NCI-H748 (cell line): ENCODE measurements at regions not wholly inside any gene's neighbourhood (a gene's known extent, or its start where the extent isn't known, plus 50 kb on each side); places are given as distances from the start of the nearest gene placed in this dataset.
"Not testable (repeated sequence)": the region's sequence is repeated elsewhere in the genome, so short reads cannot be mapped to it uniquely, and the experiment has no call there.

Source experiments
- DNase-seq: peaks from one replicate; lab custom pipeline; 2025; ENCODE audit not compliant: unreplicated experiment; lab: John Stamatoyannopoulos, UW

DNA sequence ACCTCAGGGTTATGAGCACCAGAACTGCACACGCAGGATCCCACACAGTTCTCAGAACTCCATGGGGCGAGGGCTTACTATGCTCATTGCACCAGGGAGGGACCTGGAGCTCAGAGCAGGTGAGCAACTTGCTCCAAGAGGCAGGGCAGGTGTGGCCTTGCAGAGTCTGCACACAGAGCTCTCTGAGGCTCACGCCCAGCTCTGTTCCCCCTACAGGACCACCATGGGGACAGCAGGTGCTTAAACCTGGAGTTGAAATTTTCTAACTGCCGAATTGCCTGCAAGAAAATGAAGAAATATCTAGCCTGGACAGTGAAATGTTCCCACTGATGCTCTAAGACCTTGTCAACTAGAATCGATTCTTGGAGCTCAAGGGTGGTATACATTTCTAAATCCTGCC is 49.9 kb upstream of the MSMB start:
- DNase-seq: not testable (repeated sequence)

DNA sequence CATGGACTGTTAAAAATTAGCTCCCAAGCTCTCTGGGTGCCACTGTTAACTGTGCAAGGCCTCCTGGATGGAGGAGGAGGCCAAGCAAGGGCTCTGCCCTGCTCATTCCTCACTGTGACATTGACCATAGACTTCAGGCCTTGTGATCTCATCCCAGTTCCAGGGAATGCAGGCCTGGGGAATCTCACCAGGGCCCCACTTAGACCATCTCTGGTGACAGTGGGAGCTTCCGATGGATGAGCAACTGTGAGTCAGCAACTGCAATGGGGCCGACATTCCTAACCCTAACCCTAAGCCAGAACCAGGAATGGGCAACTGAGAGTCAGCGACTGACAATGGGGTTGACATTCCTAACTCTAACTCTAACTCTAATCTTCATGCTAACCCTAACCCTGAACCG is 50.4 kb upstream of the MSMB start:
- DNase-seq: no peak

DNA sequence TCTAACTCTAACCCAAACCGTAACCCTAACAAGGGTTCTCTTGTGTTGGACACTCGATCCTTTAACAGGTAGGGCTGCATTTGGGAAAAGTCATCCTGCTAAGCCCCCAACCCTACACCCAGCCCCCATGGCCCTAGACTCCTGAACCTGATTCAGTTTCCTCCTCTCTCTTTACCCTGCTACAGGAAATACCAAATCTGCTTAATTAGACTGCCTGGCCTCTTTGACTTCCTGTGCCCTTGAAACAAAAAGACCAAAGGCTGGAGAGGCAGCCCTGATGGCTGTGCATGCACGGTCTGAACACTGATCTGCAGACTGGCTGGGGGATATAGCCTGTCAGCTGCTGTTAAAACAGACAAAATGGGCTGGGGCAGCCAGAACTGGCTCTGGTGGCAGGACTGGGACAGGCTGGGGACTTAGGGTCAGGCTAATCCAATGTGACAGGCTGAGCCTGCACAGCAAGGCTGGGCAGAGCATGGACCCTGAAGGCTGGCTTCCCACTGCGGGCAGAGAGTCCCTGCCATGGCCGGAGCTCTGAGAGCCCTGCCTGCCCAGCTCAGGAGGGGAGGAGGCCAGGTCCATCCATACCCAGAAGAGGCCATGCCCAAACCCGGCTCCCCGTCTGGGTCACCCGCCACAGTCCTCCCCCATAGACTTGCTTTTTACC is 51.0 kb upstream of the MSMB start:
- DNase-seq: no peak

- no peak for DNase-seq
Observed at GRCh38 chr10:46097576-46098317, 51.7 kb upstream of the MSMB start.

DNA sequence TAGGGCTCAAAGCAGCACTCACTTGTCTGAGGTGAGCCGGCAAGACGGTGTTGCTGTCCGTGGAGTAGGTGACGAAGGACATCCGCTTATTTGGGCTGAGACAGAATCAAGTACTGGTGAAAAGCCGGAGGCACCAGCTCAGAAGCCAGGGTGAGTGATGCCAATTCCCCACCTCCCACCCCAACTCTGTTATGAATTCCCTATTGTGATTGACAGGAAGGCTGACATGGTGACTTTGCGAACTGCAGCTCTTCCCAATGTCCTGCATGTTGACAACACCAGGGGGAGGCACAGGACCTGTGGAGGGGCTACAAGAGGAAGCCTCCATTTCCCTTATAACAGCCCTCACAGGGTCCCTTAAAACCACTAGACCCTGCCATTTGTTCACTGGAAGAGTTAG is 52.3 kb upstream of the MSMB start:
- DNase-seq: no peak

DNA sequence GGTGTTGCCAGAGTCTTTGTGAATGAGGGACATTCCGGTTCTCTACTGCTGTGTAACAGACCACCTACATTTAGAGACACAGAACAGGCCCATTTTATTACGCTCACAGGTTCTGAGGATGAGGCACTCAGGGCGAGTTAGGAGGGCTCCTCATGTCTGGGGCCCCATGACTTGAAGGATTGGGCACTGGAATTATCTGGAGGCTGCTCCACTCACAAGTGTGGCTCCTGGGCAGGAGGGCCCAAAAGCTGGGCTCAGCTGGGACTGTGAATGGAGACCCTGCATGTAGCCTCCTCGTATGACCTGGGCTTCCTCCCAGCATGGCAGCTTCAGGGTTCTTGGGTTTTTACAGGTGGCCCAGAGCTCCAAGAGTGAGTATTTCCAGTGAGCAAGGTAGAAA is 52.9 kb upstream of the MSMB start:
- DNase-seq: not testable (repeated sequence)

- no peak for DNase-seq
Observed at GRCh38 chr10:46104071-46104585, 58.1 kb upstream of the MSMB start.

- not testable (repeated sequence) for DNase-seq
Observed at GRCh38 chr10:46105416-46105815, 59.3 kb upstream of the MSMB start.

- not testable (repeated sequence) for DNase-seq
Observed at GRCh38 chr10:46105856-46106409, 59.9 kb upstream of the MSMB start.

- DNase-seq: peak; percentile 64
Observed at GRCh38 chr10:46106410-46107255, 60.6 kb upstream of the MSMB start.

GRCh38 chr10:46108158-46108499 is 62.1 kb upstream of the MSMB start:
- not testable (repeated sequence) for DNase-seq

DNA sequence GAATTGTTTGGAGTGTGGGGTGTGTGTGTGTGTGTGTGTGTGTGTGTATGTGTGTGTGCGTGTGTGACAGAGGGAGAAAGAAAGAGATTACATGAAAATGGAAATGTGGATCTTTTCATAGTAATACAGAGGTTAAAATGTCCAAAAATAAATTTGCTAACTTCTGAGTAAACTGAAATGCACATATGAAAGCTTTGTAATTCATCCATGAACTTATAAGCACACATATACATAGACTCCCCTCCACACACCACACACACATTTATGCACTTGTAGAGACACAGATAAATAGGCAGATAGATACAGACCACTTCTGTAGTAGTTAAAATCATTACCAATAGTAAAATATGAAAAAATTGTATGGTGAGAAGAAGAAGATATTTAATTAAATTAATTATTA is 108.2 kb upstream of the MSMB start:
- DNase-seq: not testable (repeated sequence)

- not testable (repeated sequence) for DNase-seq
Observed at GRCh38 chr10:46154683-46155082, 108.6 kb upstream of the MSMB start.

DNA sequence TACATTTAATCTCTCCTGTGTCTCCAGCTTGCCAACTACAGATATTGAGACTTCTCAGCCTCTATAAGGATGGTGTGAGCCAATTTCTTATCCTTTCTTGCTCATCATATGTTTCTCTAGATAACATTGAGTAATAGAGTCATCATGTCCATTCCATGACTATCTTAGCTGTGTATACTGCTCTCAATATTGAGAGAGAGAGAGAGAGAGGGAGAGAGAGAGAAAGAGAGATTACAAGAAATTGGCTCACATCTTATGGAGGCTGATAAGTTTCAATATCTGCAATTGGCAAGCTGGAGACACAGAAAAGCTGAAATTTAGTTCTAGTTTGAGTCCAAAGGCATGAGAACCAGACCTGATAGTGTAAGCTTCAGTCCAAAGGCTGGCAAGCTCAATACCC is 110.8 kb upstream of the MSMB start:
- not testable (repeated sequence) for DNase-seq

- no peak for DNase-seq
Observed at GRCh38 chr10:46169736-46170135, 117.1 kb upstream of the ANTXRL start.

DNA sequence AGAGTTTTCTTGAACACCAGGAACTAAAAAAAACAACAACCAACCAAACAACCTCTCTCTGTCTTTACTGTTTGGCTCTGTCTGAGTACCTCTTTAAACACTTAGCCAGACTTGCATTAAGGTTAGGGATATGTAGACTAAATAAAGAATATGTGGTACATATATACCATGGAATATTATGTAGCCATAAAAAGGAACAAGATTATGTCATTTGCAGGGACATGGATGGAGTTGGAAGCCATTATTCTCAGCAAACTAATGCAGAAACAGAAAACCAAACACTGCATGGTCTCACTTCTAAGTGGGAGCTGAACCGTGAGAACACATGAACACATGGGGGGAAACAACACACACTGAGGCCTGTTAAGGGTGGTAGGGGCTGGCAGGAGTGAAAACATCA is 116.0 kb upstream of the ANTXRL start:
- DNase-seq: no peak

DNA sequence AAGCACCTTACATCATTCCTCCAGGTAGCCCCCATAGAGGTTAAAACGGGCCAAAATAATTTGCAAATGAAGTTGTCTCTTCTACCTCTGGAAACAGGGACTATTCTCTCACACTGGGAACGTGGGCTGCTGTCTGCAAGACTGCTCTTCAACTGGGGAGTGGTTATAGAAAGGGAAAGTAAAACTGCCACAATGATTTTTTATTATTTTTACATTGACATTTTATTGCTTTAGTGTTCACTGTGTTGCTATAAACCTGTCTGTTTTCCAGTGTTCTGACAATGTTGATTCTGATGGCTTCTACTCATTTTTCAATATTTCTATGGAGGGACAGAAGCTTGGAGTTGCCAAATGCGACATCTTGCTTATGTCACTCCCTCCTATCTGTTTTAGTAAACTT is 115.1 kb upstream of the ANTXRL start:
- no peak for DNase-seq

- DNase-seq: no peak
Observed at GRCh38 chr10:46175296-46175695, 111.5 kb upstream of the ANTXRL start.

GRCh38 chr10:46175831-46176230 is 111.0 kb upstream of the ANTXRL start:
- DNase-seq: no peak

DNA sequence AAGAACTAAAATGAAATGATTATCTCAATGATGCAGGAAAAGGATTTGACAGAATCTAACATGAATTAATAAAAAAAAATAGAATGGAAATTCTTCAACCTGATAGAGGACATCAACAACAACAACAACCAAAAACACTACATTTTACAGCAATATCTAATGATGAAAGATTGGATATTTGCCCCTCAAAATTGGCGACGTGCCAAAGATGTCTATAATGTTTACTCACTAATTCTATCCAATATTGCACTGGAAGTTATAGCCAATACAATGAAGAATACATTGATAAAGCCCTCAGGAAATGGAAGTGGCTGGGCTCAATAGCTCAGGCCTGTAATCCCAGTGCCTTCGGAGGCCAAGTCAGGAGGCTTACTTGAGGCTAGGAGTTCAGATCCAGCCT is 99.4 kb upstream of the ANTXRL start:
- not testable (repeated sequence) for DNase-seq

- DNase-seq: no peak
Observed at GRCh38 chr10:46197050-46197449, 89.7 kb upstream of the ANTXRL start.
